ENCODE measurements at regions not wholly inside any gene's neighbourhood (a gene's known extent, or its start where the extent isn't known, plus 50 kb on each side); places are given as distances from the start of the nearest gene placed in this dataset.

DNA sequence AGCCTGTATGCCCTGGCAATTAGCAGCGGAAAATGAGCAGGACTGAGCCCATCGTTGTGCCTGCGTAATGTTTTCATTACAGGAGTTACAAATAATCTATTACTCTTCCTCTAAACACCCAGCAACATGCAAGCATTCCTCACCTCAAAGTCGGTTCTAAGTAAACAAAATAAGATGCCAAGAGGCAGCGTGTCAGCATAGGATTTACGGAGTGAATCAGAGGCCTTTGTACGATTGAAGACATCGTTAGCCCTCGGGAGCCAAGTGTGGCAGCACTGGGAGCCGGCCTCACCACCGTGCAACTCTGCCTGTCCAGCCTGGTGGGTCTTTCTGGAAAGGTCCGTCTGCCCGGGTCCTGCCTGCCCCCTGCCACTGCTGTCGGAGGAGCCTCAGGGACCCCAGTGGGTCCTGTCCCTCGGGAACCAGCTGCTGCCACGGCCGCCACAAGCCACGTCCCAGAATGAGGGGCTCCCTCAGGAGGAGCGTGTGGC lies 80.1 kb upstream of the CTDP1 start:
- no peak overlapping the region for H2AK5ac ChIP-seq (ENCODE audit: low read length, severe bottlenecking)
- 50% methylated on average over 19 of the region's 19 CpGs for WGBS
- no peak overlapping the region for H4K8ac ChIP-seq (ENCODE audit: low read length)
- DNase-seq: peak; percentile 61
- no peak overlapping the region for H4K91ac ChIP-seq (ENCODE audit: low read length)
- no peak overlapping the region for H3K23ac ChIP-seq (ENCODE audit: low read length in 2 of 2)
- no peaks in the 10 kb centered on the region for H3K36me3 ChIP-seq (ENCODE audit: control insufficient read depth in 1 of 2, insufficient read depth in 2 of 2, low read depth in 1 of 2, low read length in 2 of 2)
- H3K9ac ChIP-seq (ENCODE audit: low read length): no peak overlapping the region
- no peak overlapping the region for H3K18ac ChIP-seq (ENCODE audit: low read depth in 1 of 2, low read length in 2 of 2)
- H3K4me2 ChIP-seq (ENCODE audit: low read length, poor library complexity, severe bottlenecking): no peak overlapping the region
- no peak overlapping the region for H2BK120ac ChIP-seq (ENCODE audit: low read depth, low read length)
- no peaks in the 10 kb centered on the region for H3K79me1 ChIP-seq (replicated peaks; ENCODE audit: low read length, poor library complexity, severe bottlenecking)
- H3K4me1 ChIP-seq (ENCODE audit: control insufficient read depth, insufficient read depth, low read depth, low read length): peaks cover 3% of the 10 kb centered on the region
- H2BK5ac ChIP-seq (ENCODE audit: low read depth, low read length, poor library complexity, severe bottlenecking): no peak overlapping the region
- H3K27me3 ChIP-seq (ENCODE audit: control insufficient read depth in 1 of 2, insufficient read depth in 1 of 2, low read length in 2 of 2): peaks cover 31 to 74% of the 10 kb centered on the region in 2 experiments
- H2BK15ac ChIP-seq (ENCODE audit: low read depth, poor library complexity, severe bottlenecking): no peak overlapping the region
- H3K9me3 ChIP-seq (ENCODE audit: control insufficient read depth, low read length): peaks cover 2% of the 10 kb centered on the region
- H2AFZ ChIP-seq (ENCODE audit: low read depth, low read length): no peak overlapping the region
- no peak overlapping the region for H3K27ac ChIP-seq (ENCODE audit: low read length, poor library complexity, severe bottlenecking)
- no peak overlapping the region for H2BK12ac ChIP-seq (ENCODE audit: low read length in 2 of 2)
- no peak overlapping the region for H3K14ac ChIP-seq (ENCODE audit: low read length in 2 of 2)
- H3K4ac ChIP-seq (ENCODE audit: low read depth in 1 of 2, low read length in 2 of 2): no peak overlapping the region
- H3K4me3 ChIP-seq (ENCODE audit: insufficient read depth in 1 of 2, low read depth in 1 of 2, low read length in 2 of 2): no peak overlapping the region

DNA sequence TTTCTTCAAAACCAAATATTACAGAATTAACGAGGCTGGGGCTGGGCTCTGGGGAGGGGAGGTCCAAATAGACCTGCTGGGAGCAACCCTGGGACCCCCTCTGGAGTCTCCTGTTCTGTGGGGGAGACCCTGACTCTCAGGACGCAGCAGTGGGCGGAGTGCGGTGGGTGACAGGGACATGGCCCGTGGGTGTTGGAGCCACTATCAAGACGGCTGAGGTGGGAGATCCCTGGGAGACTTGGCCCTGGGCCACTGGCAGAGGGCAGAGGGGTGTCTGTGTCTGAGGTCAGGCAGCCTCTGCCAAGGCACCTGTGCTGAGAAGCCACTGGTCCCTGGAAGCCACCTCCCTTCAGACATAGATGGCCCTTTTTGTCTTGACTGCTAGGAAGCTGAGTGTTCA lies 79.5 kb upstream of the CTDP1 start:
- Histone ChIP-seq H4K91ac (ENCODE audit: low read length) (no peak overlapping the region), H2BK12ac (ENCODE audit: low read length in 2 of 2) (no peak overlapping the region), H3K9me3 (ENCODE audit: control insufficient read depth, low read length) (no peaks in the 10 kb centered on the region), H3K4me3 (ENCODE audit: insufficient read depth in 1 of 2, low read depth in 1 of 2, low read length in 2 of 2) (no peak overlapping the region), H2AFZ (ENCODE audit: low read depth, low read length) (no peak overlapping the region), H2BK120ac (ENCODE audit: low read depth, low read length) (no peak overlapping the region), H3K4me1 (ENCODE audit: control insufficient read depth, insufficient read depth, low read depth, low read length) (peaks cover 6% of the 10 kb centered on the region), H3K27me3 (ENCODE audit: control insufficient read depth in 1 of 2, insufficient read depth in 1 of 2, low read length in 2 of 2) (peaks cover 31 to 70% of the 10 kb centered on the region in 2 experiments), H2BK15ac (ENCODE audit: low read depth, poor library complexity, severe bottlenecking) (no peak overlapping the region), H3K18ac (ENCODE audit: low read depth in 1 of 2, low read length in 2 of 2) (no peak overlapping the region), H3K9ac (ENCODE audit: low read length) (no peak overlapping the region), H4K8ac (ENCODE audit: low read length) (no peak overlapping the region), H3K4ac (ENCODE audit: low read depth in 1 of 2, low read length in 2 of 2) (no peak overlapping the region), H3K27ac (ENCODE audit: low read length, poor library complexity, severe bottlenecking) (no peak overlapping the region), H3K79me1 (replicated peaks; ENCODE audit: low read length, poor library complexity, severe bottlenecking) (no peaks in the 10 kb centered on the region), H3K14ac (ENCODE audit: low read length in 2 of 2) (no peak overlapping the region), H2AK5ac (ENCODE audit: low read length, severe bottlenecking) (no peak overlapping the region), H3K23ac (ENCODE audit: low read length in 2 of 2) (no peak overlapping the region), H3K4me2 (ENCODE audit: low read length, poor library complexity, severe bottlenecking) (no peak overlapping the region), H3K36me3 (ENCODE audit: control insufficient read depth in 1 of 2, insufficient read depth in 2 of 2, low read depth in 1 of 2, low read length in 2 of 2) (no peaks in the 10 kb centered on the region), H2BK5ac (ENCODE audit: low read depth, low read length, poor library complexity, severe bottlenecking) (no peak overlapping the region)
- no peak for DNase-seq
- 93% methylated on average over 6 of the region's 6 CpGs for WGBS

GRCh38 chr18:79600596-79600995 lies 79.0 kb upstream of the CTDP1 start:
- H2AFZ ChIP-seq (ENCODE audit: low read depth, low read length): no peak overlapping the region
- 50% methylated on average over 2 of the region's 2 CpGs for WGBS
- H3K4ac ChIP-seq (ENCODE audit: low read depth in 1 of 2, low read length in 2 of 2): no peak overlapping the region
- no peak overlapping the region for H4K91ac ChIP-seq (ENCODE audit: low read length)
- H3K79me1 ChIP-seq (replicated peaks; ENCODE audit: low read length, poor library complexity, severe bottlenecking): no peaks in the 10 kb centered on the region
- no peaks in the 10 kb centered on the region for H3K36me3 ChIP-seq (ENCODE audit: control insufficient read depth in 1 of 2, insufficient read depth in 2 of 2, low read depth in 1 of 2, low read length in 2 of 2)
- no peak overlapping the region for H2BK15ac ChIP-seq (ENCODE audit: low read depth, poor library complexity, severe bottlenecking)
- DNase-seq: no peak
- H2BK12ac ChIP-seq (ENCODE audit: low read length in 2 of 2): no peak overlapping the region
- H3K9me3 ChIP-seq (ENCODE audit: control insufficient read depth, low read length): no peaks in the 10 kb centered on the region
- peaks cover 31 to 69% of the 10 kb centered on the region in 2 experiments for H3K27me3 ChIP-seq (ENCODE audit: control insufficient read depth in 1 of 2, insufficient read depth in 1 of 2, low read length in 2 of 2)
- H3K27ac ChIP-seq (ENCODE audit: low read length, poor library complexity, severe bottlenecking): no peak overlapping the region
- H3K23ac ChIP-seq (ENCODE audit: low read length in 2 of 2): no peak overlapping the region
- no peak overlapping the region for H2BK5ac ChIP-seq (ENCODE audit: low read depth, low read length, poor library complexity, severe bottlenecking)
- H3K9ac ChIP-seq (ENCODE audit: low read length): no peak overlapping the region
- no peak overlapping the region for H3K18ac ChIP-seq (ENCODE audit: low read depth in 1 of 2, low read length in 2 of 2)
- H3K14ac ChIP-seq (ENCODE audit: low read length in 2 of 2): no peak overlapping the region
- H3K4me3 ChIP-seq (ENCODE audit: insufficient read depth in 1 of 2, low read depth in 1 of 2, low read length in 2 of 2): no peak overlapping the region
- no peak overlapping the region for H3K4me2 ChIP-seq (ENCODE audit: low read length, poor library complexity, severe bottlenecking)
- no peak overlapping the region for H2AK5ac ChIP-seq (ENCODE audit: low read length, severe bottlenecking)
- H2BK120ac ChIP-seq (ENCODE audit: low read depth, low read length): no peak overlapping the region
- peaks cover 6% of the 10 kb centered on the region for H3K4me1 ChIP-seq (ENCODE audit: control insufficient read depth, insufficient read depth, low read depth, low read length)
- H4K8ac ChIP-seq (ENCODE audit: low read length): no peak overlapping the region

GRCh38 chr18:79601234-79601633 lies 78.4 kb upstream of the CTDP1 start:
- Histone ChIP-seq H2BK5ac (ENCODE audit: low read depth, low read length, poor library complexity, severe bottlenecking) (no peak overlapping the region), H3K4ac (ENCODE audit: low read depth in 1 of 2, low read length in 2 of 2) (no peak overlapping the region), H3K4me3 (ENCODE audit: insufficient read depth in 1 of 2, low read depth in 1 of 2, low read length in 2 of 2) (no peak overlapping the region), H3K4me2 (ENCODE audit: low read length, poor library complexity, severe bottlenecking) (no peak overlapping the region), H3K4me1 (ENCODE audit: control insufficient read depth, insufficient read depth, low read depth, low read length) (peaks cover 6% of the 10 kb centered on the region), H4K91ac (ENCODE audit: low read length) (no peak overlapping the region), H3K79me1 (replicated peaks; ENCODE audit: low read length, poor library complexity, severe bottlenecking) (no peaks in the 10 kb centered on the region), H2BK12ac (ENCODE audit: low read length in 2 of 2) (no peak overlapping the region), H3K27me3 (ENCODE audit: control insufficient read depth in 1 of 2, insufficient read depth in 1 of 2, low read length in 2 of 2) (peaks cover 26 to 64% of the 10 kb centered on the region in 2 experiments), H3K27ac (ENCODE audit: low read length, poor library complexity, severe bottlenecking) (no peak overlapping the region), H4K8ac (ENCODE audit: low read length) (no peak overlapping the region), H3K36me3 (ENCODE audit: control insufficient read depth in 1 of 2, insufficient read depth in 2 of 2, low read depth in 1 of 2, low read length in 2 of 2) (no peaks in the 10 kb centered on the region), H3K18ac (ENCODE audit: low read depth in 1 of 2, low read length in 2 of 2) (no peak overlapping the region), H2AK5ac (ENCODE audit: low read length, severe bottlenecking) (no peak overlapping the region), H3K14ac (ENCODE audit: low read length in 2 of 2) (no peak overlapping the region), H2BK15ac (ENCODE audit: low read depth, poor library complexity, severe bottlenecking) (no peak overlapping the region), H3K9ac (ENCODE audit: low read length) (no peak overlapping the region), H3K23ac (ENCODE audit: low read length in 2 of 2) (no peak overlapping the region), H3K9me3 (ENCODE audit: control insufficient read depth, low read length) (no peaks in the 10 kb centered on the region), H2AFZ (ENCODE audit: low read depth, low read length) (no peak overlapping the region), H2BK120ac (ENCODE audit: low read depth, low read length) (no peak overlapping the region)
- WGBS: 32% methylated on average over 8 of the region's 8 CpGs
- no peak for DNase-seq
